ENCODE measurements at regions not wholly inside any gene's neighbourhood (a gene's known extent, or its start where the extent isn't known, plus 50 kb on each side); places are given as distances from the start of the nearest gene placed in this dataset.

- TF ChIP-seq, protein P1, sequence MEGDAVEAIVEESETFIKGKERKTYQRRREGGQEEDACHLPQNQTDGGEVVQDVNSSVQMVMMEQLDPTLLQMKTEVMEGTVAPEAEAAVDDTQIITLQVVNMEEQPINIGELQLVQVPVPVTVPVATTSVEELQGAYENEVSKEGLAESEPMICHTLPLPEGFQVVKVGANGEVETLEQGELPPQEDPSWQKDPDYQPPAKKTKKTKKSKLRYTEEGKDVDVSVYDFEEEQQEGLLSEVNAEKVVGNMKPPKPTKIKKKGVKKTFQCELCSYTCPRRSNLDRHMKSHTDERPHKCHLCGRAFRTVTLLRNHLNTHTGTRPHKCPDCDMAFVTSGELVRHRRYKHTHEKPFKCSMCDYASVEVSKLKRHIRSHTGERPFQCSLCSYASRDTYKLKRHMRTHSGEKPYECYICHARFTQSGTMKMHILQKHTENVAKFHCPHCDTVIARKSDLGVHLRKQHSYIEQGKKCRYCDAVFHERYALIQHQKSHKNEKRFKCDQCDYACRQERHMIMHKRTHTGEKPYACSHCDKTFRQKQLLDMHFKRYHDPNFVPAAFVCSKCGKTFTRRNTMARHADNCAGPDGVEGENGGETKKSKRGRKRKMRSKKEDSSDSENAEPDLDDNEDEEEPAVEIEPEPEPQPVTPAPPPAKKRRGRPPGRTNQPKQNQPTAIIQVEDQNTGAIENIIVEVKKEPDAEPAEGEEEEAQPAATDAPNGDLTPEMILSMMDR (IDR thresholded peaks at IDR 0.05; ENCODE audit: low read depth, low read length, poor library complexity, severe bottlenecking): no peak
- no peak for TF ChIP-seq EZH2phosphoT487 (IDR thresholded peaks at IDR 0.05; ENCODE audit: borderline replicate concordance, low read length)
These were observed 64.1 kb upstream of the STOX2 start for GRCh38 chr4:183841001-183841400.

All from DOHH2 (cell line).